ENCODE measurements at regions not wholly inside any gene's neighbourhood (a gene's known extent, or its start where the extent isn't known, plus 50 kb on each side); places are given as distances from the start of the nearest gene placed in this dataset.
A peak's percentile ranks its signal among the peaks of the same experiment; 100 is the strongest.

DNA sequence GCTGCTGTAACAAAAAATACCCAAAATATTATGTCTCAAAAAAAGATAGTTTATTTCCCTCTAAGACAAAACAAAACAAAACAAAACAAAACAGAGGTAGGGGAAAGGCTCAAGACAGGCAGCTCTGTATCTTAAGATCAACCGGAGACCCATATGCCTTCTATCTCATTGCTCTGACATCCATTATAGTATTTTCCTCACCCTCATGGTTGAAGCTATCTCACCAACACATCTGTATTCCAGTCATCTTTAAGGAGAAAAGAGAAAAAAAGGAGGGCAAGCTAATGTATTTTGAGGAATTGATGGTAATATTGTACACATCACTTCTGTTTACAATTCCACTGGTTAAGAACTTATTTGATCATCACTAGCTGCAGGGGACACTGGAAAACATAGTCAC is 239.7 kb downstream of the ICOS start (continued):
- TF ChIP-seq, protein P1, sequence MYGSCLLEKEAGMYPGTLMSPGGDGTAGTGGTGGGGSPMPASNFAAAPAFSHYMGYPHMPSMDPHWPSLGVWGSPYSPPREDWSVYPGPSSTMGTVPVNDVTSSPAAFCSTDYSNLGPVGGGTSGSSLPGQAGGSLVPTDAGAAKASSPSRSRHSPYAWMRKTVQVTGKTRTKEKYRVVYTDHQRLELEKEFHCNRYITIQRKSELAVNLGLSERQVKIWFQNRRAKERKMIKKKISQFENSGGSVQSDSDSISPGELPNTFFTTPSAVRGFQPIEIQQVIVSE (CRISPR knock-in tag; IDR thresholded peaks at IDR 0.05; ENCODE audit: borderline replicate concordance) = no peak
- no peak for TF ChIP-seq ZNF423 (CRISPR knock-in tag; IDR thresholded peaks at IDR 0.05)

DNA sequence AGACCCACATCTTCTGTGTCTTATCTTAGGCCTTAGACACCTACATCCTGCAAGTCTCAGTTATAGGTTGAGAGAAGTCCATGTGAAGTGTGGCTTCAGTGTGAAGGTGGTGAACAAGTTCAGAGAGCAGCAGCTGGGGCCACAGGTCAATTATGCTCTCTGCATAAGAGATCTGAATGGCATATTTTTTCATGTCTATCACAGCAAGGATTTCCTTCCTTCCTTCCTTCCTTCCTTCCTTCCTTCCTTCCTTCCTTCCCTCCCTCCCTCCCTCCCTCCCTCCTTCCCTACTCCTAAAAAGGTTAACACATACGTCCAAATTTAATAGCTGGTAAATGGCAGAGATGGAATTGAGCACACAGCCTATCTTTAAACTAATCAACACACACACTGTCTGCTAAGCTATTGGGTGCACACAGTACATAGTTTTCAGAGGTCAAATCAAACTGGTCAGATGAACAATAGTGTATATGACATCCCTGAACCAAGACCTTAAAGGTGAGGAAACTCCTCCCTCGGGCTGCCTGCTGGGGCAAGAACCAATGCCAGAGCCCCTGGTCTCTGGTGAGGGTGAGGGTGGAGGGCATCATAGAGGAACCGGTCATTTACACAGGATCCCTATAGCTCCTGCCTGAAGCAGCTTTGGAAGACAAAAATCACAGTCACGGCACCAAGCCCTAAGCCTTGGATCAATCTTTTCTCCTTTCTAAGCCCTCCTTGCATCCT is 240.9 kb downstream of the ICOS start:
- TF ChIP-seq, protein P2, sequence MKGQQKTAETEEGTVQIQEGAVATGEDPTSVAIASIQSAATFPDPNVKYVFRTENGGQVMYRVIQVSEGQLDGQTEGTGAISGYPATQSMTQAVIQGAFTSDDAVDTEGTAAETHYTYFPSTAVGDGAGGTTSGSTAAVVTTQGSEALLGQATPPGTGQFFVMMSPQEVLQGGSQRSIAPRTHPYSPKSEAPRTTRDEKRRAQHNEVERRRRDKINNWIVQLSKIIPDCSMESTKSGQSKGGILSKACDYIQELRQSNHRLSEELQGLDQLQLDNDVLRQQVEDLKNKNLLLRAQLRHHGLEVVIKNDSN (CRISPR knock-in tag; IDR thresholded peaks at IDR 0.05) = no peak
- TF ChIP-seq, protein P3, sequence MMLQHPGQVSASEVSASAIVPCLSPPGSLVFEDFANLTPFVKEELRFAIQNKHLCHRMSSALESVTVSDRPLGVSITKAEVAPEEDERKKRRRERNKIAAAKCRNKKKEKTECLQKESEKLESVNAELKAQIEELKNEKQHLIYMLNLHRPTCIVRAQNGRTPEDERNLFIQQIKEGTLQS (CRISPR knock-in tag; conservative IDR thresholded peaks at IDR 0.05) = no peak
- TF ChIP-seq MYBL2 (CRISPR knock-in tag; IDR thresholded peaks at IDR 0.05) (no peak), HMGA2 (CRISPR knock-in tag; IDR thresholded peaks at IDR 0.05) (no peak), FOXJ3 (CRISPR knock-in tag; IDR thresholded peaks at IDR 0.05; ENCODE audit: borderline replicate concordance) (no peak), ZBTB21 (CRISPR knock-in tag; IDR thresholded peaks at IDR 0.05; ENCODE audit: borderline replicate concordance) (no peak), ZNF263 (CRISPR knock-in tag; IDR thresholded peaks at IDR 0.05; ENCODE audit: low read depth) (no peak), ZNF138 (CRISPR knock-in tag; conservative IDR thresholded peaks at IDR 0.05) (no peak), ZNF219 (CRISPR knock-in tag; IDR thresholded peaks at IDR 0.05; ENCODE audit: borderline replicate concordance) (no peak), IRF2 (CRISPR knock-in tag; IDR thresholded peaks at IDR 0.05; ENCODE audit: borderline replicate concordance, low read depth) (no peak), RORB (CRISPR knock-in tag; IDR thresholded peaks at IDR 0.05) (no peak), ZNF423 (CRISPR knock-in tag; IDR thresholded peaks at IDR 0.05) (no peak)
- TF ChIP-seq, protein P4, sequence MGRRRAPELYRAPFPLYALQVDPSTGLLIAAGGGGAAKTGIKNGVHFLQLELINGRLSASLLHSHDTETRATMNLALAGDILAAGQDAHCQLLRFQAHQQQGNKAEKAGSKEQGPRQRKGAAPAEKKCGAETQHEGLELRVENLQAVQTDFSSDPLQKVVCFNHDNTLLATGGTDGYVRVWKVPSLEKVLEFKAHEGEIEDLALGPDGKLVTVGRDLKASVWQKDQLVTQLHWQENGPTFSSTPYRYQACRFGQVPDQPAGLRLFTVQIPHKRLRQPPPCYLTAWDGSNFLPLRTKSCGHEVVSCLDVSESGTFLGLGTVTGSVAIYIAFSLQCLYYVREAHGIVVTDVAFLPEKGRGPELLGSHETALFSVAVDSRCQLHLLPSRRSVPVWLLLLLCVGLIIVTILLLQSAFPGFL (CRISPR knock-in tag; IDR thresholded peaks at IDR 0.05; ENCODE audit: borderline replicate concordance) = no peak
- TF ChIP-seq, protein P5, sequence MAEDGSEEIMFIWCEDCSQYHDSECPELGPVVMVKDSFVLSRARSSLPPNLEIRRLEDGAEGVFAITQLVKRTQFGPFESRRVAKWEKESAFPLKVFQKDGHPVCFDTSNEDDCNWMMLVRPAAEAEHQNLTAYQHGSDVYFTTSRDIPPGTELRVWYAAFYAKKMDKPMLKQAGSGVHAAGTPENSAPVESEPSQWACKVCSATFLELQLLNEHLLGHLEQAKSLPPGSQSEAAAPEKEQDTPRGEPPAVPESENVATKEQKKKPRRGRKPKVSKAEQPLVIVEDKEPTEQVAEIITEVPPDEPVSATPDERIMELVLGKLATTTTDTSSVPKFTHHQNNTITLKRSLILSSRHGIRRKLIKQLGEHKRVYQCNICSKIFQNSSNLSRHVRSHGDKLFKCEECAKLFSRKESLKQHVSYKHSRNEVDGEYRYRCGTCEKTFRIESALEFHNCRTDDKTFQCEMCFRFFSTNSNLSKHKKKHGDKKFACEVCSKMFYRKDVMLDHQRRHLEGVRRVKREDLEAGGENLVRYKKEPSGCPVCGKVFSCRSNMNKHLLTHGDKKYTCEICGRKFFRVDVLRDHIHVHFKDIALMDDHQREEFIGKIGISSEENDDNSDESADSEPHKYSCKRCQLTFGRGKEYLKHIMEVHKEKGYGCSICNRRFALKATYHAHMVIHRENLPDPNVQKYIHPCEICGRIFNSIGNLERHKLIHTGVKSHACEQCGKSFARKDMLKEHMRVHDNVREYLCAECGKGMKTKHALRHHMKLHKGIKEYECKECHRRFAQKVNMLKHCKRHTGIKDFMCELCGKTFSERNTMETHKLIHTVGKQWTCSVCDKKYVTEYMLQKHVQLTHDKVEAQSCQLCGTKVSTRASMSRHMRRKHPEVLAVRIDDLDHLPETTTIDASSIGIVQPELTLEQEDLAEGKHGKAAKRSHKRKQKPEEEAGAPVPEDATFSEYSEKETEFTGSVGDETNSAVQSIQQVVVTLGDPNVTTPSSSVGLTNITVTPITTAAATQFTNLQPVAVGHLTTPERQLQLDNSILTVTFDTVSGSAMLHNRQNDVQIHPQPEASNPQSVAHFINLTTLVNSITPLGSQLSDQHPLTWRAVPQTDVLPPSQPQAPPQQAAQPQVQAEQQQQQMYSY (CRISPR knock-in tag; IDR thresholded peaks at IDR 0.05) = no peak
- TF ChIP-seq, protein P6, sequence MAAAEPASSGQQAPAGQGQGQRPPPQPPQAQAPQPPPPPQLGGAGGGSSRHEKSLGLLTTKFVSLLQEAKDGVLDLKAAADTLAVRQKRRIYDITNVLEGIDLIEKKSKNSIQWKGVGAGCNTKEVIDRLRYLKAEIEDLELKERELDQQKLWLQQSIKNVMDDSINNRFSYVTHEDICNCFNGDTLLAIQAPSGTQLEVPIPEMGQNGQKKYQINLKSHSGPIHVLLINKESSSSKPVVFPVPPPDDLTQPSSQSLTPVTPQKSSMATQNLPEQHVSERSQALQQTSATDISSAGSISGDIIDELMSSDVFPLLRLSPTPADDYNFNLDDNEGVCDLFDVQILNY (CRISPR knock-in tag; IDR thresholded peaks at IDR 0.05) = no peak
- TF ChIP-seq, protein P7, sequence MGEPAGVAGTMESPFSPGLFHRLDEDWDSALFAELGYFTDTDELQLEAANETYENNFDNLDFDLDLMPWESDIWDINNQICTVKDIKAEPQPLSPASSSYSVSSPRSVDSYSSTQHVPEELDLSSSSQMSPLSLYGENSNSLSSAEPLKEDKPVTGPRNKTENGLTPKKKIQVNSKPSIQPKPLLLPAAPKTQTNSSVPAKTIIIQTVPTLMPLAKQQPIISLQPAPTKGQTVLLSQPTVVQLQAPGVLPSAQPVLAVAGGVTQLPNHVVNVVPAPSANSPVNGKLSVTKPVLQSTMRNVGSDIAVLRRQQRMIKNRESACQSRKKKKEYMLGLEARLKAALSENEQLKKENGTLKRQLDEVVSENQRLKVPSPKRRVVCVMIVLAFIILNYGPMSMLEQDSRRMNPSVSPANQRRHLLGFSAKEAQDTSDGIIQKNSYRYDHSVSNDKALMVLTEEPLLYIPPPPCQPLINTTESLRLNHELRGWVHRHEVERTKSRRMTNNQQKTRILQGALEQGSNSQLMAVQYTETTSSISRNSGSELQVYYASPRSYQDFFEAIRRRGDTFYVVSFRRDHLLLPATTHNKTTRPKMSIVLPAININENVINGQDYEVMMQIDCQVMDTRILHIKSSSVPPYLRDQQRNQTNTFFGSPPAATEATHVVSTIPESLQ (CRISPR knock-in tag; IDR thresholded peaks at IDR 0.05) = no peak
- Mint-ChIP-seq H3K9me3 (no peaks in the 10 kb centered on the region; the same call in none of the 2 replicates), H3K36me3 (no peaks in the 10 kb centered on the region), H3K4me1 (0 out of 2 replicates have a peak, but pooled peaks cover 2% of the 10 kb centered on the region), H3K4me3 (no peak overlapping the region), H3K27me3 (ENCODE audit: low read depth) (no peaks in the 10 kb centered on the region; the same call in 1 of the 2 replicates), H3K27ac (no peak overlapping the region)
- DNase-seq (ENCODE audit: low spot score) = no peak
- POLR2A ChIA-PET = interaction anchor here (1.0 kb wide), 1 partner anchor 510 kb away, joined by 3 read pairs; no protein-coding TSS in a partner anchor
- CTCF ChIA-PET = interaction anchor here (0.6 to 3.4 kb wide), 36 partner anchors 8 to 488 kb away, joined by 3 to 56 read pairs (median 5); no protein-coding TSS in a partner anchor
- peak; percentile 46 for ATAC-seq
